HEK293 (cell line): ENCODE measurements at regions not wholly inside any gene's neighbourhood (a gene's known extent, or its start where the extent isn't known, plus 50 kb on each side); places are given as distances from the start of the nearest gene placed in this dataset.

ENCODE experiments used
- CTCF ChIA-PET: fragments of 350-600 bp; formaldehyde crosslinking; extraction: SDS; loops from one replicate; lab custom pipeline; 2021; ENCODE audit warnings: antibody characterized with exemption; lab: Yijun Ruan, JAX
- POLR2A ChIA-PET: fragments of 300-600 bp; formaldehyde crosslinking; extraction: SDS; loops from one replicate; lab custom pipeline; 2020; ENCODE audit warnings: antibody characterized with exemption, inconsistent platforms; lab: Yijun Ruan, JAX
- H3K27ac ChIP-seq: fragments of 200-500 bp; sonication (Bioruptor generic); 2 replicates; pipeline ENCODE4 v1.5.1; 2014; ENCODE audit warnings: low read depth, low read length, control low read depth, inconsistent platforms; ENCODE audit errors: extremely low read depth
- H3K36me3 ChIP-seq, 2 experiments: fragments of 200-500 bp in 1 of 2; sonication (Bioruptor generic) in 1 of 2; 1 replicate in 1 of 2; 2 replicates in 1 of 2; pipeline ENCODE4 v1.5.1; 2014 to 2017; ENCODE audit warnings: inconsistent platforms in 2 of 2, low read length in 2 of 2; ENCODE audit not compliant: control insufficient read depth in 2 of 2, insufficient read depth in 1 of 2
- H3K4me1 ChIP-seq: fragments of 200-500 bp; sonication (Bioruptor generic); 2 replicates; pipeline ENCODE4 v1.5.1; 2014; ENCODE audit warnings: mild to moderate bottlenecking, low read length, inconsistent platforms; ENCODE audit not compliant: control insufficient read depth, insufficient read depth
- H3K4me3 ChIP-seq: 2 replicates; pipeline ENCODE4 v1.5.1; 2011; ENCODE audit warnings: low read depth, mild to moderate bottlenecking, control low read depth, low read length, moderate library complexity
- H3K9me3 ChIP-seq: fragments of 200-500 bp; sonication (Bioruptor generic); 2 replicates; pipeline ENCODE4 v1.5.1; 2014; ENCODE audit warnings: low read depth, low read length, inconsistent platforms; ENCODE audit not compliant: control insufficient read depth, insufficient read depth
- CTCF ChIP-seq: fragments of 450-650 bp; formaldehyde crosslinking; IDR thresholded peaks from 2 replicates; pipeline ENCODE4 v1.5.1; 2016; ENCODE audit warnings: missing biosample characterization, missing genetic modification characterization
- HOXA7 ChIP-seq: sonication (generic); formaldehyde crosslinking; IDR thresholded peaks from 2 replicates; pipeline ENCODE4 v1.8.1; 2022; ENCODE audit warnings: missing genetic modification reagents, borderline replicate concordance
- HOXD13 ChIP-seq: sonication (generic); formaldehyde crosslinking; IDR thresholded peaks from 2 replicates; pipeline ENCODE4 v1.8.0; 2022; ENCODE audit warnings: missing genetic modification reagents, borderline replicate concordance
- MEIS1 ChIP-seq: sonication (generic); formaldehyde crosslinking; IDR thresholded peaks from 2 replicates; pipeline ENCODE4 v1.8.1; 2022; ENCODE audit warnings: missing genetic modification reagents, mild to moderate bottlenecking, borderline replicate concordance
- MYNN ChIP-seq: fragments of 450-650 bp; formaldehyde crosslinking; IDR thresholded peaks from 2 replicates; pipeline ENCODE4 v1.5.1; 2016; ENCODE audit warnings: missing biosample characterization, missing genetic modification characterization, borderline replicate concordance
- OSR2 ChIP-seq: fragments of 450-650 bp; formaldehyde crosslinking; IDR thresholded peaks from 2 replicates; pipeline ENCODE4 v1.5.1; 2016; ENCODE audit warnings: missing biosample characterization, missing genetic modification characterization
- OVOL3 ChIP-seq: fragments of 450-650 bp; formaldehyde crosslinking; IDR thresholded peaks from 2 replicates; pipeline ENCODE4 v1.5.1; 2016; ENCODE audit warnings: missing biosample characterization, missing genetic modification characterization
- REPIN1 ChIP-seq: fragments of 450-650 bp; formaldehyde crosslinking; IDR thresholded peaks from 2 replicates; pipeline ENCODE4 v1.5.1; 2017; ENCODE audit warnings: missing biosample characterization, missing genetic modification characterization, low read depth
- SP2 ChIP-seq: fragments of 450-650 bp; formaldehyde crosslinking; IDR thresholded peaks from 2 replicates; pipeline ENCODE4 v1.5.1; 2016; ENCODE audit warnings: missing biosample characterization, missing genetic modification characterization
- ZBTB49 ChIP-seq: fragments of 450-650 bp; formaldehyde crosslinking; IDR thresholded peaks from 2 replicates; pipeline ENCODE4 v1.5.1; 2016; ENCODE audit warnings: missing biosample characterization, missing genetic modification characterization, low read depth
- ZNF155 ChIP-seq: fragments of 450-650 bp; formaldehyde crosslinking; IDR thresholded peaks from 2 replicates; pipeline ENCODE4 v1.5.1; 2016; ENCODE audit warnings: missing biosample characterization, missing genetic modification characterization
- ZNF169 ChIP-seq: fragments of 450-650 bp; formaldehyde crosslinking; IDR thresholded peaks from 2 replicates; pipeline ENCODE4 v1.5.1; 2016; ENCODE audit warnings: missing biosample characterization, missing genetic modification characterization
- ZNF19 ChIP-seq: fragments of 450-650 bp; formaldehyde crosslinking; IDR thresholded peaks from 2 replicates; pipeline ENCODE4; 2016; ENCODE audit warnings: missing biosample characterization, missing genetic modification characterization, low read depth
- ZNF24 ChIP-seq: fragments of 450-650 bp; formaldehyde crosslinking; IDR thresholded peaks from 2 replicates; pipeline ENCODE4 v1.5.1; 2016; ENCODE audit warnings: missing biosample characterization, missing genetic modification characterization
- ZNF292 ChIP-seq: fragments of 450-650 bp; formaldehyde crosslinking; IDR thresholded peaks from 2 replicates; pipeline ENCODE4 v1.5.1; 2016; ENCODE audit warnings: low read depth, missing biosample characterization, missing genetic modification characterization, borderline replicate concordance
- ZNF335 ChIP-seq: fragments of 450-650 bp; formaldehyde crosslinking; conservative IDR thresholded peaks from 2 replicates; pipeline ENCODE4 v1.5.1; 2016; ENCODE audit warnings: missing biosample characterization, missing genetic modification characterization
- ZNF473 ChIP-seq: fragments of 450-650 bp; formaldehyde crosslinking; IDR thresholded peaks from 2 replicates; pipeline ENCODE4 v1.5.1; 2017; ENCODE audit warnings: missing biosample characterization, missing genetic modification characterization
- ZNF501 ChIP-seq: fragments of 450-650 bp; formaldehyde crosslinking; IDR thresholded peaks from 2 replicates; pipeline ENCODE4 v1.5.1; 2016; ENCODE audit warnings: missing biosample characterization, missing genetic modification characterization
- ZNF555 ChIP-seq: fragments of 450-650 bp; formaldehyde crosslinking; conservative IDR thresholded peaks from 2 replicates; pipeline ENCODE4 v1.5.1; 2017; ENCODE audit warnings: missing biosample characterization, mild to moderate bottlenecking, missing genetic modification characterization, inconsistent platforms
- ZNF561 ChIP-seq: fragments of 450-650 bp; IDR thresholded peaks from 2 replicates; pipeline ENCODE4 v1.5.1; 2018; ENCODE audit warnings: missing biosample characterization, missing genetic modification characterization, borderline replicate concordance
- ZNF670 ChIP-seq: fragments of 450-650 bp; formaldehyde crosslinking; IDR thresholded peaks from 2 replicates; pipeline ENCODE4 v1.5.1; 2016; ENCODE audit warnings: missing biosample characterization, missing genetic modification characterization, low read depth
- TF ChIP-seq, protein P1 (sequence below): fragments of 450-650 bp; formaldehyde crosslinking; IDR thresholded peaks from 2 replicates; pipeline ENCODE4 v1.5.1; 2017; ENCODE audit warnings: missing biosample characterization, mild to moderate bottlenecking, missing genetic modification characterization, moderate library complexity
- TF ChIP-seq, protein P2 (sequence below): fragments of 450-650 bp; formaldehyde crosslinking; IDR thresholded peaks from 2 replicates; pipeline ENCODE4 v1.5.1; 2016; ENCODE audit warnings: missing biosample characterization, missing genetic modification characterization
- TF ChIP-seq, protein P3 (sequence below): fragments of 450-650 bp; formaldehyde crosslinking; IDR thresholded peaks from 2 replicates; pipeline ENCODE4 v1.5.1; 2017; ENCODE audit warnings: missing biosample characterization, missing genetic modification characterization
- TF ChIP-seq, protein P4 (sequence below): fragments of 450-650 bp; formaldehyde crosslinking; IDR thresholded peaks from 2 replicates; pipeline ENCODE4 v1.5.1; 2017; ENCODE audit warnings: missing biosample characterization, missing genetic modification characterization

- CTCF ChIA-PET, result no interaction called here
- no peaks in the 10 kb centered on the region for H3K9me3 ChIP-seq
- no peaks in the 10 kb centered on the region for H3K4me1 ChIP-seq
- TF ChIP-seq HOXD13 (CRISPR knock-in tag) (no peak), SP2 (tag by site-specific recombination) (no peak), ZNF169 (tag by site-specific recombination) (no peak), ZNF501 (tag by site-specific recombination) (no peak), REPIN1 (tag by site-specific recombination) (no peak), ZNF555 (no peak), MYNN (tag by site-specific recombination) (no peak)
- TF ChIP-seq, protein P1, sequence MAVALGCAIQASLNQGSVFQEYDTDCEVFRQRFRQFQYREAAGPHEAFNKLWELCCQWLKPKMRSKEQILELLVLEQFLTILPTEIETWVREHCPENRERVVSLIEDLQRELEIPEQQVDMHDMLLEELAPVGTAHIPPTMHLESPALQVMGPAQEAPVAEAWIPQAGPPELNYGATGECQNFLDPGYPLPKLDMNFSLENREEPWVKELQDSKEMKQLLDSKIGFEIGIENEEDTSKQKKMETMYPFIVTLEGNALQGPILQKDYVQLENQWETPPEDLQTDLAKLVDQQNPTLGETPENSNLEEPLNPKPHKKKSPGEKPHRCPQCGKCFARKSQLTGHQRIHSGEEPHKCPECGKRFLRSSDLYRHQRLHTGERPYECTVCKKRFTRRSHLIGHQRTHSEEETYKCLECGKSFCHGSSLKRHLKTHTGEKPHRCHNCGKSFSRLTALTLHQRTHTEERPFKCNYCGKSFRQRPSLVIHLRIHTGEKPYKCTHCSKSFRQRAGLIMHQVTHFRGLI, result no peak
- TF ChIP-seq, all 188 proteins: peak for 0
- Histone ChIP-seq H3K4me3 (no peak overlapping the region), H3K27ac (no peak overlapping the region), H3K36me3 (no peaks in the 10 kb centered on the region)
- POLR2A ChIA-PET, result no interaction called here
Observed at GRCh38 chr4:24214796-24215195, 324.9 kb upstream of the PPARGC1A start.

- Histone ChIP-seq H3K4me3 (no peak overlapping the region), H3K36me3 (no peaks in the 10 kb centered on the region), H3K27ac (no peak overlapping the region), H3K4me1 (no peaks in the 10 kb centered on the region), H3K9me3 (no peaks in the 10 kb centered on the region)
- CTCF ChIA-PET, result no interaction called here
- POLR2A ChIA-PET, result no interaction called here
- TF ChIP-seq, protein P2, sequence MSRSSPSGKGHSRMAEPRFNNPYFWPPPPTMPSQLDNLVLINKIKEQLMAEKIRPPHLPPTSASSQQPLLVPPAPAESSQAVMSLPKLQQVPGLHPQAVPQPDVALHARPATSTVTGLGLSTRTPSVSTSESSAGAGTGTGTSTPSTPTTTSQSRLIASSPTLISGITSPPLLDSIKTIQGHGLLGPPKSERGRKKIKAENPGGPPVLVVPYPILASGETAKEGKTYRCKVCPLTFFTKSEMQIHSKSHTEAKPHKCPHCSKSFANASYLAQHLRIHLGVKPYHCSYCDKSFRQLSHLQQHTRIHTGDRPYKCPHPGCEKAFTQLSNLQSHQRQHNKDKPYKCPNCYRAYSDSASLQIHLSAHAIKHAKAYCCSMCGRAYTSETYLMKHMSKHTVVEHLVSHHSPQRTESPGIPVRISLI (tag by site-specific recombination), result no peak
- no peak for TF ChIP-seq ZBTB49 (tag by site-specific recombination)
- no peak for TF ChIP-seq ZNF670 (tag by site-specific recombination)
- no peak for TF ChIP-seq ZNF561 (tag by site-specific recombination)
- TF ChIP-seq, protein P3, sequence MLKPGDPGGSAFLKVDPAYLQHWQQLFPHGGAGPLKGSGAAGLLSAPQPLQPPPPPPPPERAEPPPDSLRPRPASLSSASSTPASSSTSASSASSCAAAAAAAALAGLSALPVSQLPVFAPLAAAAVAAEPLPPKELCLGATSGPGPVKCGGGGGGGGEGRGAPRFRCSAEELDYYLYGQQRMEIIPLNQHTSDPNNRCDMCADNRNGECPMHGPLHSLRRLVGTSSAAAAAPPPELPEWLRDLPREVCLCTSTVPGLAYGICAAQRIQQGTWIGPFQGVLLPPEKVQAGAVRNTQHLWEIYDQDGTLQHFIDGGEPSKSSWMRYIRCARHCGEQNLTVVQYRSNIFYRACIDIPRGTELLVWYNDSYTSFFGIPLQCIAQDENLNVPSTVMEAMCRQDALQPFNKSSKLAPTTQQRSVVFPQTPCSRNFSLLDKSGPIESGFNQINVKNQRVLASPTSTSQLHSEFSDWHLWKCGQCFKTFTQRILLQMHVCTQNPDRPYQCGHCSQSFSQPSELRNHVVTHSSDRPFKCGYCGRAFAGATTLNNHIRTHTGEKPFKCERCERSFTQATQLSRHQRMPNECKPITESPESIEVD (tag by site-specific recombination), result no peak
- no peak for TF ChIP-seq ZNF335 (tag by site-specific recombination)
- TF ChIP-seq, protein P4, sequence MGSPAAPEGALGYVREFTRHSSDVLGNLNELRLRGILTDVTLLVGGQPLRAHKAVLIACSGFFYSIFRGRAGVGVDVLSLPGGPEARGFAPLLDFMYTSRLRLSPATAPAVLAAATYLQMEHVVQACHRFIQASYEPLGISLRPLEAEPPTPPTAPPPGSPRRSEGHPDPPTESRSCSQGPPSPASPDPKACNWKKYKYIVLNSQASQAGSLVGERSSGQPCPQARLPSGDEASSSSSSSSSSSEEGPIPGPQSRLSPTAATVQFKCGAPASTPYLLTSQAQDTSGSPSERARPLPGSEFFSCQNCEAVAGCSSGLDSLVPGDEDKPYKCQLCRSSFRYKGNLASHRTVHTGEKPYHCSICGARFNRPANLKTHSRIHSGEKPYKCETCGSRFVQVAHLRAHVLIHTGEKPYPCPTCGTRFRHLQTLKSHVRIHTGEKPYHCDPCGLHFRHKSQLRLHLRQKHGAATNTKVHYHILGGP (tag by site-specific recombination), result no peak
- TF ChIP-seq ZNF24 (tag by site-specific recombination), result no peak
- no peak for TF ChIP-seq ZNF473 (tag by site-specific recombination)
- no peak for TF ChIP-seq OSR2 (tag by site-specific recombination)
- TF ChIP-seq ZNF155 (tag by site-specific recombination), result no peak
- no peak for TF ChIP-seq ZNF19 (tag by site-specific recombination)
- TF ChIP-seq HOXA7 (CRISPR knock-in tag), result no peak
- TF ChIP-seq OVOL3 (tag by site-specific recombination), result no peak
- no peak for TF ChIP-seq CTCF
- TF ChIP-seq, protein P1, result no peak
- no peak for TF ChIP-seq MEIS1 (CRISPR knock-in tag)
- no peak for TF ChIP-seq ZNF292 (tag by site-specific recombination)
Observed at GRCh38 chr4:24213961-24214360, 324.1 kb upstream of the PPARGC1A start.
